Left ventricle myocardium inferior (tissue), 1 donor: ENCODE measurements at regions not wholly inside any gene's neighbourhood (a gene's known extent, or its start where the extent isn't known, plus 50 kb on each side); places are given as distances from the start of the nearest gene placed in this dataset.
"Not testable (repeated sequence)": the region's sequence is repeated elsewhere in the genome, so short reads cannot be mapped to it uniquely, and the experiment has no call there.

Source experiments
- DNase-seq: peaks from one replicate; pipeline ENCODE4 v3.0.0-alpha.2; 2020
- H3K27ac ChIP-seq: fragments of 200-600 bp; replicated peaks from 2 replicates; pipeline ENCODE4 v1.8.0; 2021
- H3K27me3 ChIP-seq: fragments of 200-600 bp; 2 replicates; pipeline ENCODE4 v1.8.0; 2021; ENCODE audit warnings: low read depth
- H3K36me3 ChIP-seq: fragments of 200-600 bp; 2 replicates; pipeline ENCODE4 v1.8.0; 2021
- H3K4me1 ChIP-seq: fragments of 200-600 bp; 2 replicates; pipeline ENCODE4 v1.8.0; 2021
- H3K4me3 ChIP-seq: fragments of 200-600 bp; 2 replicates; pipeline ENCODE4 v1.8.0; 2021; ENCODE audit warnings: mild to moderate bottlenecking, moderate library complexity
- H3K9me3 ChIP-seq: fragments of 200-600 bp; replicated peaks from 2 replicates; pipeline ENCODE4 v1.8.0; 2021
- CTCF ChIP-seq: fragments of 200-600 bp; IDR thresholded peaks from 2 replicates; pipeline ENCODE4 v1.8.0; 2021; ENCODE audit warnings: antibody characterized with exemption, mild to moderate bottlenecking, borderline replicate concordance
- intact Hi-C: fragments of 100-400 bp; cut with micrococcal nuclease; formaldehyde crosslinking; loops from one replicate; pipeline ENCODE4 v1.11.0; 2022
- donor health status: DM: no; HTN: yes; CAD: no; lungs with severe emphysema.

GRCh38 chr4:171348090-171348489 is 465.1 kb upstream of the GALNTL6 start:
- DNase-seq = no peak
- Histone ChIP-seq H3K36me3 (no peaks in the 10 kb centered on the region), H3K27me3 (no peaks in the 10 kb centered on the region), H3K27ac (no peak overlapping the region), H3K9me3 (no peaks in the 10 kb centered on the region), H3K4me1 (no peaks in the 10 kb centered on the region), H3K4me3 (no peak overlapping the region)
- intact Hi-C loops = no loop called here
- TF ChIP-seq CTCF = no peak

GRCh38 chr4:171342646-171343045 is 470.6 kb upstream of the GALNTL6 start:
- intact Hi-C loops = no loop called here
- no peaks in the 10 kb centered on the region for H3K9me3 ChIP-seq
- H3K36me3 ChIP-seq = no peaks in the 10 kb centered on the region
- no peak overlapping the region for H3K27ac ChIP-seq
- no peaks in the 10 kb centered on the region for H3K4me1 ChIP-seq
- TF ChIP-seq CTCF = no peak
- DNase-seq = no peak
- no peak overlapping the region for H3K4me3 ChIP-seq
- H3K27me3 ChIP-seq = no peaks in the 10 kb centered on the region

GRCh38 chr4:171340258-171340657 is 472.9 kb upstream of the GALNTL6 start:
- Histone ChIP-seq H3K27ac (no peak overlapping the region), H3K27me3 (no peaks in the 10 kb centered on the region), H3K4me1 (no peaks in the 10 kb centered on the region), H3K4me3 (no peak overlapping the region), H3K36me3 (no peaks in the 10 kb centered on the region), H3K9me3 (no peaks in the 10 kb centered on the region)
- no peak for TF ChIP-seq CTCF
- intact Hi-C loops = no loop called here
- DNase-seq = no peak

- Histone ChIP-seq H3K27ac (no peak overlapping the region), H3K4me3 (no peak overlapping the region), H3K27me3 (no peaks in the 10 kb centered on the region), H3K9me3 (peaks cover 39% of the 10 kb centered on the region), H3K36me3 (no peaks in the 10 kb centered on the region), H3K4me1 (no peaks in the 10 kb centered on the region)
- no peak for DNase-seq
- intact Hi-C loops = no loop called here
- TF ChIP-seq CTCF = no peak
These were observed 478.7 kb upstream of the GALNTL6 start for GRCh38 chr4:171334549-171334948.

- no peaks in the 10 kb centered on the region for H3K27me3 ChIP-seq
- intact Hi-C loops = no loop called here
- H3K4me1 ChIP-seq = no peaks in the 10 kb centered on the region
- no peak for TF ChIP-seq CTCF
- H3K9me3 ChIP-seq = no peaks in the 10 kb centered on the region
- H3K27ac ChIP-seq = no peak overlapping the region
- no peak for DNase-seq
- H3K4me3 ChIP-seq = no peak overlapping the region
- H3K36me3 ChIP-seq = no peaks in the 10 kb centered on the region
These were observed 504.5 kb upstream of the GALNTL6 start for GRCh38 chr4:171308661-171309060.

- intact Hi-C loops, H3K36me3 ChIP-seq, DNase-seq, H3K27ac ChIP-seq, H3K4me1 ChIP-seq, H3K4me3 ChIP-seq, H3K27me3 ChIP-seq: not testable (repeated sequence)
- peaks cover 32% of the 10 kb centered on the region for H3K9me3 ChIP-seq
These were observed 515.0 kb upstream of the GALNTL6 start for GRCh38 chr4:171298048-171298718.
